HEK293 (cell line): ENCODE measurements at regions not wholly inside any gene's neighbourhood (a gene's known extent, or its start where the extent isn't known, plus 50 kb on each side); places are given as distances from the start of the nearest gene placed in this dataset.

Source experiments
- CTCF ChIA-PET: fragments of 350-600 bp; formaldehyde crosslinking; extraction: SDS; loops from one replicate; lab custom pipeline; 2021; ENCODE audit warnings: antibody characterized with exemption; lab: Yijun Ruan, JAX
- POLR2A ChIA-PET: fragments of 300-600 bp; formaldehyde crosslinking; extraction: SDS; loops from one replicate; lab custom pipeline; 2020; ENCODE audit warnings: antibody characterized with exemption, inconsistent platforms; lab: Yijun Ruan, JAX
- H3K27ac ChIP-seq: fragments of 200-500 bp; sonication (Bioruptor generic); 2 replicates; pipeline ENCODE4 v1.5.1; 2014; ENCODE audit warnings: low read depth, low read length, control low read depth, inconsistent platforms; ENCODE audit errors: extremely low read depth
- H3K36me3 ChIP-seq, 2 experiments: fragments of 200-500 bp in 1 of 2; sonication (Bioruptor generic) in 1 of 2; 1 replicate in 1 of 2; 2 replicates in 1 of 2; pipeline ENCODE4 v1.5.1; 2014 to 2017; ENCODE audit warnings: inconsistent platforms in 2 of 2, low read length in 2 of 2; ENCODE audit not compliant: control insufficient read depth in 2 of 2, insufficient read depth in 1 of 2
- H3K4me1 ChIP-seq: fragments of 200-500 bp; sonication (Bioruptor generic); 2 replicates; pipeline ENCODE4 v1.5.1; 2014; ENCODE audit warnings: mild to moderate bottlenecking, low read length, inconsistent platforms; ENCODE audit not compliant: control insufficient read depth, insufficient read depth
- H3K4me3 ChIP-seq: 2 replicates; pipeline ENCODE4 v1.5.1; 2011; ENCODE audit warnings: low read depth, mild to moderate bottlenecking, control low read depth, low read length, moderate library complexity
- H3K9me3 ChIP-seq: fragments of 200-500 bp; sonication (Bioruptor generic); 2 replicates; pipeline ENCODE4 v1.5.1; 2014; ENCODE audit warnings: low read depth, low read length, inconsistent platforms; ENCODE audit not compliant: control insufficient read depth, insufficient read depth
- EGR2 ChIP-seq: fragments of 450-650 bp; formaldehyde crosslinking; IDR thresholded peaks from 2 replicates; pipeline ENCODE4 v1.5.1; 2016; ENCODE audit warnings: low read depth, missing biosample characterization, missing genetic modification characterization
- GLI4 ChIP-seq: fragments of 450-650 bp; formaldehyde crosslinking; IDR thresholded peaks from 2 replicates; pipeline ENCODE4 v1.5.1; 2016; ENCODE audit warnings: missing biosample characterization, missing genetic modification characterization
- KLF8 ChIP-seq: fragments of 450-650 bp; formaldehyde crosslinking; IDR thresholded peaks from 2 replicates; pipeline ENCODE4 v1.5.1; 2016; ENCODE audit warnings: missing biosample characterization, missing genetic modification characterization
- MYNN ChIP-seq: fragments of 450-650 bp; formaldehyde crosslinking; IDR thresholded peaks from 2 replicates; pipeline ENCODE4 v1.5.1; 2016; ENCODE audit warnings: missing biosample characterization, missing genetic modification characterization, borderline replicate concordance
- YY2 ChIP-seq: fragments of 450-650 bp; formaldehyde crosslinking; IDR thresholded peaks from 2 replicates; pipeline ENCODE4 v1.5.1; 2016; ENCODE audit warnings: missing biosample characterization, missing genetic modification characterization
- ZBTB17 ChIP-seq: fragments of 450-650 bp; formaldehyde crosslinking; IDR thresholded peaks from 2 replicates; pipeline ENCODE4 v1.5.1; 2016; ENCODE audit warnings: missing biosample characterization, missing genetic modification characterization
- ZBTB8A ChIP-seq: fragments of 450-650 bp; formaldehyde crosslinking; IDR thresholded peaks from 2 replicates; pipeline ENCODE4 v1.5.1; 2016; ENCODE audit warnings: missing biosample characterization, missing genetic modification characterization
- ZFP41 ChIP-seq: fragments of 450-650 bp; formaldehyde crosslinking; IDR thresholded peaks from 2 replicates; pipeline ENCODE4 v1.5.1; 2016; ENCODE audit warnings: missing biosample characterization, missing genetic modification characterization, borderline replicate concordance
- ZNF121 ChIP-seq: fragments of 450-650 bp; formaldehyde crosslinking; IDR thresholded peaks from 2 replicates; pipeline ENCODE4 v1.5.1; 2016; ENCODE audit warnings: missing biosample characterization, missing genetic modification characterization
- ZNF155 ChIP-seq: fragments of 450-650 bp; formaldehyde crosslinking; IDR thresholded peaks from 2 replicates; pipeline ENCODE4 v1.5.1; 2016; ENCODE audit warnings: missing biosample characterization, missing genetic modification characterization
- ZNF292 ChIP-seq: fragments of 450-650 bp; formaldehyde crosslinking; IDR thresholded peaks from 2 replicates; pipeline ENCODE4 v1.5.1; 2016; ENCODE audit warnings: low read depth, missing biosample characterization, missing genetic modification characterization, borderline replicate concordance
- ZNF324 ChIP-seq: fragments of 450-650 bp; formaldehyde crosslinking; IDR thresholded peaks from 2 replicates; pipeline ENCODE4 v1.5.1; 2016; ENCODE audit warnings: missing biosample characterization, missing genetic modification characterization
- ZNF510 ChIP-seq: fragments of 450-650 bp; formaldehyde crosslinking; IDR thresholded peaks from 2 replicates; pipeline ENCODE4 v1.5.1; 2018; ENCODE audit warnings: mild to moderate bottlenecking, missing genetic modification characterization, missing biosample characterization; ENCODE audit not compliant: insufficient replicate concordance
- ZNF514 ChIP-seq: fragments of 450-650 bp; formaldehyde crosslinking; IDR thresholded peaks from 2 replicates; pipeline ENCODE4 v1.5.1; 2016; ENCODE audit warnings: missing biosample characterization, missing genetic modification characterization
- ZNF544 ChIP-seq: fragments of 450-650 bp; formaldehyde crosslinking; IDR thresholded peaks from 2 replicates; pipeline ENCODE4 v1.5.0; 2017; ENCODE audit warnings: missing biosample characterization, missing genetic modification characterization
- ZNF626 ChIP-seq: fragments of 450-650 bp; sonication (Bioruptor Pico); formaldehyde crosslinking; IDR thresholded peaks from 2 replicates; pipeline ENCODE4 v1.5.1; 2018; ENCODE audit warnings: missing biosample characterization, missing genetic modification characterization, inconsistent platforms
- ZNF639 ChIP-seq: fragments of 450-650 bp; formaldehyde crosslinking; IDR thresholded peaks from 2 replicates; pipeline ENCODE4 v1.5.1; 2016; ENCODE audit warnings: missing biosample characterization, missing genetic modification characterization
- ZNF660 ChIP-seq: fragments of 450-650 bp; IDR thresholded peaks from 2 replicates; pipeline ENCODE4 v1.5.1; 2018; ENCODE audit warnings: missing biosample characterization, mild to moderate bottlenecking, missing genetic modification characterization
- ZNF677 ChIP-seq: fragments of 450-650 bp; IDR thresholded peaks from 2 replicates; pipeline ENCODE4 v1.5.0; 2018; ENCODE audit warnings: missing biosample characterization, mild to moderate bottlenecking, missing genetic modification characterization, moderate library complexity
- ZNF707 ChIP-seq: fragments of 450-650 bp; formaldehyde crosslinking; IDR thresholded peaks from 2 replicates; pipeline ENCODE4 v1.5.1; 2016; ENCODE audit warnings: missing biosample characterization, missing genetic modification characterization
- ZNF747 ChIP-seq: fragments of 450-650 bp; formaldehyde crosslinking; IDR thresholded peaks from 2 replicates; pipeline ENCODE4 v1.5.1; 2016; ENCODE audit warnings: missing biosample characterization, missing genetic modification characterization
- ZNF791 ChIP-seq: fragments of 450-650 bp; formaldehyde crosslinking; IDR thresholded peaks from 2 replicates; pipeline ENCODE4 v1.5.1; 2016; ENCODE audit warnings: missing biosample characterization, missing genetic modification characterization
- ZXDB ChIP-seq: fragments of 450-650 bp; formaldehyde crosslinking; IDR thresholded peaks from 2 replicates; pipeline ENCODE4 v1.5.1; 2016; ENCODE audit warnings: missing biosample characterization, missing genetic modification characterization
- TF ChIP-seq, protein P1 (sequence below): fragments of 450-650 bp; formaldehyde crosslinking; IDR thresholded peaks from 2 replicates; pipeline ENCODE4 v1.5.1; 2016; ENCODE audit warnings: missing biosample characterization, missing genetic modification characterization
- TF ChIP-seq, protein P2 (sequence below): fragments of 450-650 bp; formaldehyde crosslinking; IDR thresholded peaks from 2 replicates; pipeline ENCODE4 v1.5.1; 2016; ENCODE audit warnings: missing biosample characterization, missing genetic modification characterization
- TF ChIP-seq, protein P3 (sequence below): fragments of 450-650 bp; IDR thresholded peaks from 2 replicates; pipeline ENCODE4 v1.5.1; 2018; ENCODE audit warnings: missing biosample characterization, missing genetic modification characterization
- TF ChIP-seq, protein P4 (sequence below): fragments of 450-650 bp; formaldehyde crosslinking; IDR thresholded peaks from 2 replicates; pipeline ENCODE4; 2016; ENCODE audit warnings: missing biosample characterization, missing genetic modification characterization

DNA sequence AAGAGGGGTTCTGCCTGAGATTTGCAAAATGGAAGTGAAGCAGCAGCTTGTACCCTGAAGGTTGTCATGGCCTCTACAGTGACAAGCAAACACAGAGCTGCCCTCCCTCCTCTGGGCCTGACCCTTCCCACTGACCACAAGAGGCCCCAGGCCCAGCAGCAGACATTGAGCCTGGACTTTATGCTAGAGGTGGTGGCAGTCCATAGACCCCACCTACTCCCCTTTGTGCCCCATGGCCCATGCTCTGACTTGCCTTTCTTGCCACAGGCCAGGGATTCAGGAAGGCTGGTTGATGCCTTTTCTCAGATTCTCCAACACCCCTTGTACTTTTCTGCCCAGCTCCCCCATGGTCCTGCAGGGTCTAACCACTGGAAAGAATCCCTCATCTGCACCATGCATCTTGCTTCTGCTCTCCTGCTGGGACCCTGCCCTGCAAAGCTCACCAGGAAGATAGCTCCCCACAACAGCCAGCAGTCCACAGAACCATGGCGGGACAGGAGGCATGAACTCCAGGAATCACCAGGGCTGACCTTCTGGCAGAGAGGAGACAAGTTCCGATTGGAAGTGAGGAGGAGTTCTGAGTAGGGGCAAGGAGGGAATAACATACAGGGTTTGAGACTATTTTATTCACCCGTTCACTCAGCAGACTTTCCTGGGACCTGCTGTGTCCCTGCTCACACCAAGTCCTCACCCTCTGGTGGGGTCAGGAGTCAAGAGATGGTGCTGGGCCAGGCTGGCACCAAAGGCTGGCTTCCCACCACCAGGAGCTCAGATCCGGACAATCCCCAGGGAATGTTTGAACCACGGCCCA, 263.8 kb downstream of the SYK start (continued):
- TF ChIP-seq, protein P1, sequence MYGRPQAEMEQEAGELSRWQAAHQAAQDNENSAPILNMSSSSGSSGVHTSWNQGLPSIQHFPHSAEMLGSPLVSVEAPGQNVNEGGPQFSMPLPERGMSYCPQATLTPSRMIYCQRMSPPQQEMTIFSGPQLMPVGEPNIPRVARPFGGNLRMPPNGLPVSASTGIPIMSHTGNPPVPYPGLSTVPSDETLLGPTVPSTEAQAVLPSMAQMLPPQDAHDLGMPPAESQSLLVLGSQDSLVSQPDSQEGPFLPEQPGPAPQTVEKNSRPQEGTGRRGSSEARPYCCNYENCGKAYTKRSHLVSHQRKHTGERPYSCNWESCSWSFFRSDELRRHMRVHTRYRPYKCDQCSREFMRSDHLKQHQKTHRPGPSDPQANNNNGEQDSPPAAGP, result no peak
- no peak for TF ChIP-seq ZNF155 (tag by site-specific recombination)
- TF ChIP-seq, protein P2, sequence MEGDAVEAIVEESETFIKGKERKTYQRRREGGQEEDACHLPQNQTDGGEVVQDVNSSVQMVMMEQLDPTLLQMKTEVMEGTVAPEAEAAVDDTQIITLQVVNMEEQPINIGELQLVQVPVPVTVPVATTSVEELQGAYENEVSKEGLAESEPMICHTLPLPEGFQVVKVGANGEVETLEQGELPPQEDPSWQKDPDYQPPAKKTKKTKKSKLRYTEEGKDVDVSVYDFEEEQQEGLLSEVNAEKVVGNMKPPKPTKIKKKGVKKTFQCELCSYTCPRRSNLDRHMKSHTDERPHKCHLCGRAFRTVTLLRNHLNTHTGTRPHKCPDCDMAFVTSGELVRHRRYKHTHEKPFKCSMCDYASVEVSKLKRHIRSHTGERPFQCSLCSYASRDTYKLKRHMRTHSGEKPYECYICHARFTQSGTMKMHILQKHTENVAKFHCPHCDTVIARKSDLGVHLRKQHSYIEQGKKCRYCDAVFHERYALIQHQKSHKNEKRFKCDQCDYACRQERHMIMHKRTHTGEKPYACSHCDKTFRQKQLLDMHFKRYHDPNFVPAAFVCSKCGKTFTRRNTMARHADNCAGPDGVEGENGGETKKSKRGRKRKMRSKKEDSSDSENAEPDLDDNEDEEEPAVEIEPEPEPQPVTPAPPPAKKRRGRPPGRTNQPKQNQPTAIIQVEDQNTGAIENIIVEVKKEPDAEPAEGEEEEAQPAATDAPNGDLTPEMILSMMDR (tag by site-specific recombination), result no peak
- TF ChIP-seq ZNF707, result no peak

GRCh38 chr9:91066042-91066415, 264.4 kb downstream of the SYK start:
- no peaks in the 10 kb centered on the region for H3K9me3 ChIP-seq

DNA sequence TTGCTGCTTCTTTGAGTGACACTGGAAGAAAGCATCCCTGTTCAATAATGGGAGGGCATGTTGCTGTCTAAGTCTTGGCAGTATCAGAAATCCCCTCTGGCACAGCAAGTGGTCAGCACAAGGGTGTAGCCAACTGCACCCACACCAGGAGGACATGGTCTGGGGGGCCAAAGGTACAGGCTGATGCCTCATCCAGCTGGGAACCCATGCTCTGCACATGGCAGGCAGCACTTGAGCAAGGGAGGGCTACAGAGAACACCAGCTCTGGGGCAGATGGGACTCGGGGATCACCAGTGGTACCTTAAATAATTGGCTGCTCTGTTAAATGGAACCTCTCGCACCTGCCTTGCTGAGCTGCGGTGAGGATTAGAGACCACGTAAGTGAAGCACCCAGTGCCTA, 265.2 kb downstream of the SYK start:
- H3K36me3 ChIP-seq, result no peaks in the 10 kb centered on the region
- POLR2A ChIA-PET, result no interaction called here
- CTCF ChIA-PET, result interaction anchor here (1.3 kb wide), 1 partner anchor 22 kb away, joined by 5 read pairs; no protein-coding TSS in a partner anchor
- no peak for TF ChIP-seq ZNF514 (tag by site-specific recombination)
- TF ChIP-seq ZNF155 (tag by site-specific recombination), result no peak
- no peak for TF ChIP-seq ZNF510 (tag by site-specific recombination)
- TF ChIP-seq ZNF677 (tag by site-specific recombination), result no peak
- no peak for TF ChIP-seq ZNF292 (tag by site-specific recombination)
- TF ChIP-seq, protein P3, sequence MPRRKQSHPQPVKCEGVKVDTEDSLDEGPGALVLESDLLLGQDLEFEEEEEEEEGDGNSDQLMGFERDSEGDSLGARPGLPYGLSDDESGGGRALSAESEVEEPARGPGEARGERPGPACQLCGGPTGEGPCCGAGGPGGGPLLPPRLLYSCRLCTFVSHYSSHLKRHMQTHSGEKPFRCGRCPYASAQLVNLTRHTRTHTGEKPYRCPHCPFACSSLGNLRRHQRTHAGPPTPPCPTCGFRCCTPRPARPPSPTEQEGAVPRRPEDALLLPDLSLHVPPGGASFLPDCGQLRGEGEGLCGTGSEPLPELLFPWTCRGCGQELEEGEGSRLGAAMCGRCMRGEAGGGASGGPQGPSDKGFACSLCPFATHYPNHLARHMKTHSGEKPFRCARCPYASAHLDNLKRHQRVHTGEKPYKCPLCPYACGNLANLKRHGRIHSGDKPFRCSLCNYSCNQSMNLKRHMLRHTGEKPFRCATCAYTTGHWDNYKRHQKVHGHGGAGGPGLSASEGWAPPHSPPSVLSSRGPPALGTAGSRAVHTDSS, result no peak
- TF ChIP-seq ZXDB (tag by site-specific recombination), result no peak
- TF ChIP-seq ZNF660 (tag by site-specific recombination), result no peak
- no peak for TF ChIP-seq EGR2 (tag by site-specific recombination)
- TF ChIP-seq KLF8 (tag by site-specific recombination), result no peak
- no peak for TF ChIP-seq ZBTB8A (tag by site-specific recombination)
- TF ChIP-seq ZNF324, result no peak
- no peaks in the 10 kb centered on the region for H3K9me3 ChIP-seq
- H3K4me3 ChIP-seq, result no peak overlapping the region
- H3K27ac ChIP-seq, result no peak overlapping the region
- no peaks in the 10 kb centered on the region for H3K4me1 ChIP-seq

More at GRCh38 chr9:91066042-91066415, 264.4 kb downstream of the SYK start:
- CTCF ChIA-PET, result no interaction called here
- Histone ChIP-seq H3K4me1 (no peaks in the 10 kb centered on the region), H3K27ac (no peak overlapping the region), H3K36me3 (no peaks in the 10 kb centered on the region)
- POLR2A ChIA-PET, result interaction anchor here (0.6 kb wide), 1 partner anchor 356 kb away, joined by 4 read pairs; no protein-coding TSS in a partner anchor
- TF ChIP-seq, protein P4, sequence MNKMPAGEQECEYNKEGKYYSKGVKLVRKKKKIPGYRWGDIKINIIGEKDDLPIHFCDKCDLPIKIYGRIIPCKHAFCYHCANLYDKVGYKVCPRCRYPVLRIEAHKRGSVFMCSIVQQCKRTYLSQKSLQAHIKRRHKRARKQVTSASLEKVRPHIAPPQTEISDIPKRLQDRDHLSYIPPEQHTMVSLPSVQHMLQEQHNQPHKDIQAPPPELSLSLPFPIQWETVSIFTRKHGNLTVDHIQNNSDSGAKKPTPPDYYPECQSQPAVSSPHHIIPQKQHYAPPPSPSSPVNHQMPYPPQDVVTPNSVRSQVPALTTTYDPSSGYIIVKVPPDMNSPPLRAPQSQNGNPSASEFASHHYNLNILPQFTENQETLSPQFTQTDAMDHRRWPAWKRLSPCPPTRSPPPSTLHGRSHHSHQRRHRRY (tag by site-specific recombination), result no peak
- TF ChIP-seq ZNF639 (tag by site-specific recombination), result no peak
- TF ChIP-seq ZNF121 (tag by site-specific recombination), result no peak
- no peak for TF ChIP-seq GLI4
- TF ChIP-seq ZNF791 (tag by site-specific recombination), result no peak
- no peak for TF ChIP-seq ZNF626
- no peak for TF ChIP-seq ZNF747 (tag by site-specific recombination)
- TF ChIP-seq ZNF544 (tag by site-specific recombination), result no peak
- TF ChIP-seq ZFP41, result no peak
- TF ChIP-seq ZBTB17 (tag by site-specific recombination), result no peak
- TF ChIP-seq YY2 (tag by site-specific recombination), result no peak
- no peak for TF ChIP-seq MYNN (tag by site-specific recombination)
- TF ChIP-seq, all 188 proteins: peak for 0
- no peak overlapping the region for H3K4me3 ChIP-seq
